ENCODE measurements at regions not wholly inside any gene's neighbourhood (a gene's known extent, or its start where the extent isn't known, plus 50 kb on each side); places are given as distances from the start of the nearest gene placed in this dataset.

DNA sequence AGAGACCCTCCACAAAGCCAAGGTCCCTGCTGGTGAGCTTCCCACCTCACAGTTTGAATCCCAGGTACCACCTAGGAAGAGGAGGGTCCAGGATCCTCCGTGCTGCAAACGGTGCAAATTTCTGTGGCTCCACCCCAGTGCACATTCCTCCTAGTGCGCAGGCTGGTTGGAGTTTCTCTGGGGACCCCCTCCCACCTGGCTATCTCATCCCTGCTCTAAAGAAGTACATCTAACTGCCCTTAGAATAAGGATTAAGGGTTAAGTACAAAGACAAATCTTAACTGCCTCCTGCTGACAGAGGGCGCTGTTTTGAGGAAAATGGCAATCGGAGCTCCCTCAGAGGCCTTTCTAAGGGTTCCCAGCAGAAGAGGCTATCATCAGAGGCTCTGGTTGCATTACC is 109.6 kb upstream of the FSIP2 start:
- in situ Hi-C loops (cut with MboI; ENCODE audit: low sequenced_read_pairs) (no loop called here), dilution Hi-C loops (cut with HindIII; ENCODE audit: low sequenced_read_pairs, unreplicated experiment) (no loop called here), intact Hi-C loops (cut with micrococcal nuclease) (no loop called here)
- ATAC-seq (ENCODE audit: low read depth) (no peak), DNase-seq (no peak)
- Histone ChIP-seq H4K5ac (ENCODE audit: low read depth, low read length) (no peak overlapping the region), H3K36me3 (ENCODE audit: control insufficient read depth, insufficient read depth, low read length) (no peaks in the 10 kb centered on the region), H3K23ac (ENCODE audit: low read depth, low read length) (no peak overlapping the region), H3K4me3 (ENCODE audit: insufficient read depth, low read depth, low read length) (no peak overlapping the region), H2BK5ac (ENCODE audit: low read depth, low read length, poor library complexity, severe bottlenecking) (no peak overlapping the region), H3K9me1 (ENCODE audit: insufficient read depth, low read length) (no peaks in the 10 kb centered on the region), H3K4ac (ENCODE audit: low read depth, low read length) (no peak overlapping the region), H4K20me1 (ENCODE audit: insufficient read depth, low read length) (no peaks in the 10 kb centered on the region), H3K9ac (ENCODE audit: low read depth, low read length) (no peak overlapping the region), H4K91ac (ENCODE audit: insufficient read depth, low read depth, low read length) (no peak overlapping the region), H3K4me2 (ENCODE audit: low read depth, low read length) (no peak overlapping the region), H3K56ac (ENCODE audit: extremely low read depth, insufficient read depth, low read length) (no peak overlapping the region), H2BK20ac (ENCODE audit: low read depth, low read length) (no peak overlapping the region), H2BK15ac (ENCODE audit: low read depth, low read length) (no peak overlapping the region), H4K8ac (ENCODE audit: low read depth in 2 of 2, low read length in 2 of 2) (no peak overlapping the region), H3K14ac (replicated peaks; ENCODE audit: low read depth, low read length) (no peak overlapping the region), H2AFZ (replicated peaks; ENCODE audit: low read length, poor library complexity) (no peak overlapping the region), H3K79me1 (ENCODE audit: low read depth in 1 of 2, low read length in 2 of 2) (no peaks in the 10 kb centered on the region), H3K4me1 (ENCODE audit: control insufficient read depth, insufficient read depth, low read length) (no peaks in the 10 kb centered on the region), H2AK5ac (ENCODE audit: low read depth, low read length) (no peak overlapping the region), H2BK120ac (ENCODE audit: low read depth, low read length) (no peak overlapping the region), H3K27ac (ENCODE audit: insufficient read depth, low read length) (no peak overlapping the region), H3K18ac (ENCODE audit: low read depth, low read length) (no peak overlapping the region), H3K9me3 (ENCODE audit: control insufficient read depth, insufficient read depth, low read length) (peaks cover 10% of the 10 kb centered on the region), H3K27me3 (ENCODE audit: control insufficient read depth, insufficient read depth, low read length) (no peaks in the 10 kb centered on the region), H2AK9ac (replicated peaks; ENCODE audit: low read depth, low read length, poor library complexity) (no peak overlapping the region)
- ChIA-PET CTCF (no interaction called here), POLR2A (ENCODE audit: unreplicated experiment) (no interaction called here)
- TF ChIP-seq NFE2L2 (IDR thresholded peaks at IDR 0.05; ENCODE audit: low read depth, low read length) (no peak), RFX5 (IDR thresholded peaks at IDR 0.05; ENCODE audit: low read depth, low read length) (no peak), CEBPB (IDR thresholded peaks at IDR 0.05; ENCODE audit: low read depth, low read length) (no peak), SMC3 (IDR thresholded peaks at IDR 0.05; ENCODE audit: low read depth, low read length) (no peak), MXI1 (IDR thresholded peaks at IDR 0.05; ENCODE audit: borderline replicate concordance, low read depth, low read length) (no peak)
- TF ChIP-seq, protein P1, sequence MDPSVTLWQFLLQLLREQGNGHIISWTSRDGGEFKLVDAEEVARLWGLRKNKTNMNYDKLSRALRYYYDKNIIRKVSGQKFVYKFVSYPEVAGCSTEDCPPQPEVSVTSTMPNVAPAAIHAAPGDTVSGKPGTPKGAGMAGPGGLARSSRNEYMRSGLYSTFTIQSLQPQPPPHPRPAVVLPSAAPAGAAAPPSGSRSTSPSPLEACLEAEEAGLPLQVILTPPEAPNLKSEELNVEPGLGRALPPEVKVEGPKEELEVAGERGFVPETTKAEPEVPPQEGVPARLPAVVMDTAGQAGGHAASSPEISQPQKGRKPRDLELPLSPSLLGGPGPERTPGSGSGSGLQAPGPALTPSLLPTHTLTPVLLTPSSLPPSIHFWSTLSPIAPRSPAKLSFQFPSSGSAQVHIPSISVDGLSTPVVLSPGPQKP (IDR thresholded peaks at IDR 0.05; ENCODE audit: borderline replicate concordance, low read depth, low read length), result no peak
- no CpG with 5 or more reads among the region's 5 CpGs for WGBS, 2 experiments (ENCODE audit: extremely low coverage in 2 of 2, insufficient read length in 1 of 2)
- BruUV-seq (replicated peaks), result no TSS peak

Data from IMR-90 (cell line).